Caki2 (cell line): ENCODE measurements at regions not wholly inside any gene's neighbourhood (a gene's known extent, or its start where the extent isn't known, plus 50 kb on each side); places are given as distances from the start of the nearest gene placed in this dataset.

Source experiments
- DNase-seq: peaks from one replicate; pipeline ENCODE4 v3.0.0-alpha.2; 2015; ENCODE audit warnings: low read depth
- in situ Hi-C: cut with HindIII; loops from 2 replicates; pipeline ENCODE4 v1.10.0; 2016; ENCODE audit warnings: low sequenced_read_pairs, low pct_unique_long_range_greater_than_20kb, mixed read lengths

GRCh38 chr6:139539852-139540251 lies 165.4 kb upstream of the CITED2 start:
- peak; percentile 94 for DNase-seq
- in situ Hi-C loops = no loop called here

DNA sequence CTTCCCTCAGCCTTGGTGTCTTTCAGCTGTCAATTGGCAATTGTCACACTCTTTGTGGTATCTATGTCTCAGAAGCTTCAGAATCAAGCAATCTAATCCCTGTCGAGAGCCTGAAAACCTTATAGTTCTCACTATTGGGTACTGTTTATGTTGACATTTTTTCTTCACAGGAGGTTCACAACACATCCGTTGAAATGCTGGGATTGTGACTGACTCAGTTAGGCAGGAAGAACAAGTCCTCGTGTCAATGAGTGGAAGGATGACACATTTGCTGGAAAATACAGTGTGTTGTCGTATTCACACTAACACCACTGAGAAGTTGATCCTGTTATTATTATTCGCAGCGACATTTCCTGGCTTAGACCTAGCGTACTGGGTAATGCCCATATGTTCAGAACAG lies 163.9 kb upstream of the CITED2 start:
- in situ Hi-C loops = no loop called here

GRCh38 chr6:139536751-139537617 lies 162.5 kb upstream of the CITED2 start:
- DNase-seq = peak; percentile 86

More for the DNA sequence above, 163.9 kb upstream of the CITED2 start:
- DNase-seq = peak; percentile 54

GRCh38 chr6:139534472-139535115 lies 160.1 kb upstream of the CITED2 start:
- DNase-seq = no peak
- in situ Hi-C loops = no loop called here

More at GRCh38 chr6:139536751-139537617, 162.5 kb upstream of the CITED2 start:
- in situ Hi-C loops = no loop called here

GRCh38 chr6:139533573-139534471 lies 159.4 kb upstream of the CITED2 start:
- in situ Hi-C loops = no loop called here
- DNase-seq = peak; percentile 86

GRCh38 chr6:139533171-139533570 lies 158.7 kb upstream of the CITED2 start:
- no peak for DNase-seq
- in situ Hi-C loops = no loop called here

- in situ Hi-C loops = no loop called here
- peak; percentile 47 for DNase-seq
Observed at GRCh38 chr6:139531148-139532115, 157.0 kb upstream of the CITED2 start.

DNA sequence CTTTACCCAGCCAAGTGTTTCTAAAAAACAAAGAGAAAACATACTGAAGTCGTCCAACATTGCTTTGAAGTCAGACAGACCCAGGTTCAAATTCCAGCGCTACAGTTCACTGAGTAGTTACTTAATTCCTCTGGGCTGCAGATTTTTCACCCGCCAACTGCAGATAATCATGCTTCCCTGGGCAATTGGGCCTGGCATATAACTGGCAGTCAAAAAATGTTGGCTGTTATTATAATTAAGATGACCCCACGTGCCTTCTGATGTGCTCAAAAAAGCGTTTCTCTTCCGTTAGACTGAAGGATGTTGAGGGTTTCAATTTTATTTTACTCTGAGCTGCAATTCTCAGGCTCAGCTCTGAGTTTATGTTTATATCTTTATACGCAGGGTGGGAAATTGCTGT lies 156.1 kb upstream of the CITED2 start:
- DNase-seq = no peak

GRCh38 chr6:139529420-139529819 lies 155.0 kb upstream of the CITED2 start:
- no peak for DNase-seq
- in situ Hi-C loops = no loop called here

More for the DNA sequence above, 156.1 kb upstream of the CITED2 start:
- in situ Hi-C loops = no loop called here

- in situ Hi-C loops = no loop called here
- DNase-seq = no peak
Observed at GRCh38 chr6:139528471-139528870, 154.0 kb upstream of the CITED2 start.

GRCh38 chr6:139525415-139525814 lies 151.0 kb upstream of the CITED2 start:
- DNase-seq = no peak
- in situ Hi-C loops = no loop called here

DNA sequence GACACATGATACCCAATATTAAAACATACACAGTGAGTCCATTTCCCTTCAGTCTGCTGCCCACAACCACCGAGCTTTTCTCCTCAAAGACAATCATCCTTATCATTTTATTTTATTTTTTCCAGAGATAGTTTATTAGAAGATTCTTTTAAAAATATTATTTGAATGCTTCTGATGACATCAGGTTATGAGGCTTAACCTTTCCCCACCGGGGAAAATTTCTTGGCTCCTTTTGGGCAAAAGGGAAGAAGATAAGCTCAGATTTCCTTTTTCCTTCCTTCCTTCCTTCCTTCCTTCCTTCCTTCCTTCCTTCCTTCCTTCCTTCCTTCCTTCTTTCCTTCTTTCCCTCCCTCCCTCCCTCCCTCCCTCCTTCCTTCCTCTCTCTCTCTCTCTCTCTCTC lies 149.5 kb upstream of the CITED2 start:
- DNase-seq = no peak
- in situ Hi-C loops = no loop called here

DNA sequence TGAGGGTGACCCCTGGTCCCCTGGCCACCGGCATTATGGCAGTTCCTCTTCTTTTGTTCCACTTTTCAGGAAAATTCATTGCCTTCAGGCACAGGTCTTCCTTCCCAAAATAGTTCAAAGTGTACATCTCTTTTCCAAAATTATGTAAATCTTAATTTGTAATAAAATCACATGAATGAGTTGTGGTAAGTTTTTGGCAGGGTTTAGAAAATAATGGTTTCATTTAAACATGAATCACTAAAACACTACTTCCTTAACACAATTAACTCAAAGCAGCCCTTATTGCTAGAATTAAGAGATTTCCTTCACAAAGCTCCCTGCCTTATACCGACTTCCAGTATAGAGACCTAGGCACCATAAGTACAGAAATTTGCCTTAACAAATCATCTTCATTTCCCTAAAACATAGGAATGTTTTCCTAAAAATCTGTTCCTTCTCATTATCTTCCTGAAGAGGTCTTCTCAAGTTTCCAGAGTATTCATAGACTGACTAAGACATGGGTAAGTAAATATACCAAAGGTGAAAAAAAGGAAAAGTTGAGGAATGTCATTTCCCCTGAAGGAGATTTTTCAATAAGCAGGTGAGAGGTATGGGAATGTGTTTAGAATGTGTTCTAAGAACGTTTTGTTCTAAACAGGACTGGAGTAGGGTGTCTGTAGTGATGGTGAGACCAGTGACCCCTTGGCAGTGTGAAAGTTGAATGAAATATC lies 148.2 kb upstream of the CITED2 start:
- in situ Hi-C loops = no loop called here
- no peak for DNase-seq

DNA sequence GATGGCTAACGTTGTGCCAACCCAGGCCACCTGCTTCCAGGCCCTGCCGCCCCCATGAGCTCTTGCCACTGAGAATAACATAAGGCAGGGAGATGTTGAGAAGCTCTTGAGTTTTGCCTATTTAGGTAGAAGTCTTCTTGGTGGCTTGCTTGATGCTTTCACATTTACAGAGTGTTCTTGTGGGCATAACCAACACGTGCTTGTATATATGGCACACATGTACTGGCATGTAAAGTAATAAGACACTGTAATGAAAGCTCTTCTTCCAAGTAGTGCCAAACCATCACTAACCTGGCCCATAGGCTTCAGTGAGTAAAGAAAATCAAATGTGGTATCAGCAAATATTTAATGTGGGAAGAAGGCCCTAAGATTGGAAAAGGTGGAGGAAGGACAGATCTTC lies 146.9 kb upstream of the CITED2 start:
- no peak for DNase-seq
- in situ Hi-C loops = no loop called here

DNA sequence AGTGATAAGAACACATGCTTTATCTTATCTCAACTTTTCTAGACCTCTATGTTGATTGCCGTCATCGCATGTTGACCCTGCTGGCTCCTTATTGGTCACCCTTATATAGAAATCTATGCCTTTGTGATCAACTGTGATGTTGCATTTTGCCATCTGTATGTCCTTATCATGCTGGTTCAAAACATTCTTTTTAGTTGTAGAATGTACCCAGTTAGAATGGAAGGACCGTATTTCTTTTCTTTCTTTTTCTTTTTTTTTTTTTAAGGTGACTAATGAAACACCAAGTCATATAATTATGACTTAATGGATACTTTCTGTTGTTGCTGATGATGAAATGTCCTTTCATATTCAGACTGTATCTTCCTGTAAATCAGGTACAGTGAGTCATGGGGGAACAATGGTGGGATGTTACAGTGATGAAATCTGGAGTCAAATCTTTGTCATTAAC lies 145.9 kb upstream of the CITED2 start:
- no peak for DNase-seq
- in situ Hi-C loops = no loop called here

GRCh38 chr6:139519571-139520031 lies 145.2 kb upstream of the CITED2 start:
- in situ Hi-C loops = no loop called here
- no peak for DNase-seq

DNA sequence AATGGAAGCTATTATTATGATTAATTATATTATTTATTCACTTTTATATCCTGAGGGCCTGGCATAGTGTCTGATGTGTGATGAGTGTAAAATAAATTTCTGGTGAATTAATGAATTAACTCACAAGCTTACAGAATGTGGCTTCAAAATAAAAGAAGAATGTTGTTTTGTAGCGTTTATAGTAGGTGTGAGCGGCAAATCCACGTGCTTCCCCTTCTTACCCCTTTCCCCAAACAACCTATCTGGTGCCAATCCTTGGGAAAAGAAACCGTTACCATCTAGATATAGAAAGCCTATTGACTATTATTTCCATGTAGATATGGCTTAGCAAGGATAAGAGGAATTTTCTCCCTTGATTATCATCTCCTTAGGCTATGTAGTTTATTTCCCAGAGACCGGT lies 144.6 kb upstream of the CITED2 start:
- no peak for DNase-seq
- in situ Hi-C loops = no loop called here
